Osteoblast (primary cell): ENCODE measurements at regions not wholly inside any gene's neighbourhood (a gene's known extent, or its start where the extent isn't known, plus 50 kb on each side); places are given as distances from the start of the nearest gene placed in this dataset.

ENCODE experiments used
- DNase-seq: peaks from one replicate; pipeline ENCODE4 v3.0.0; 2011; ENCODE audit warnings: low spot score, mixed read lengths; ENCODE audit not compliant: insufficient read length; ENCODE audit errors: missing footprints
- H2AFZ ChIP-seq: 2 replicates; pipeline ENCODE4 v1.6.0; 2011; ENCODE audit warnings: mild to moderate bottlenecking, low read length
- H3K27ac ChIP-seq: 2 replicates; pipeline ENCODE4 v1.5.1; 2011; ENCODE audit warnings: mild to moderate bottlenecking, low read depth, low read length, moderate library complexity
- H3K27me3 ChIP-seq: 2 replicates; pipeline ENCODE4 v1.6.0; 2012; ENCODE audit warnings: mild to moderate bottlenecking, control low read depth, inconsistent platforms, low read length, moderate library complexity; ENCODE audit not compliant: insufficient read depth
- H3K36me3 ChIP-seq: 2 replicates; pipeline ENCODE4 v1.5.1; 2011; ENCODE audit warnings: mild to moderate bottlenecking, low read length, control low read depth, moderate library complexity; ENCODE audit not compliant: insufficient read depth
- H3K4me1 ChIP-seq: 2 replicates; pipeline ENCODE4 v1.5.1; 2011; ENCODE audit warnings: mild to moderate bottlenecking, low read length, control low read depth, moderate library complexity; ENCODE audit not compliant: insufficient read depth
- H3K4me2 ChIP-seq: 2 replicates; pipeline ENCODE4 v1.6.0; 2011; ENCODE audit warnings: mild to moderate bottlenecking, low read length; ENCODE audit not compliant: insufficient read depth
- H3K4me3 ChIP-seq: fragments of 200-600 bp; sonication (generic); 3 replicates; pipeline ENCODE4 v1.5.1; 2012; ENCODE audit warnings: mild to moderate bottlenecking, low read length, inconsistent platforms; ENCODE audit not compliant: insufficient read depth
- H3K79me2 ChIP-seq: 2 replicates; pipeline ENCODE4 v1.6.0; 2012; ENCODE audit warnings: mild to moderate bottlenecking, low read length, control low read depth, inconsistent platforms; ENCODE audit not compliant: insufficient read depth
- H3K9me3 ChIP-seq: 2 replicates; pipeline ENCODE4 v1.5.1; 2011; ENCODE audit warnings: low read depth, low read length, control low read depth
- H4K20me1 ChIP-seq: 2 replicates; pipeline ENCODE4 v1.6.0; 2012; ENCODE audit warnings: mild to moderate bottlenecking, low read length, control low read depth; ENCODE audit not compliant: insufficient read depth
- CTCF ChIP-seq: IDR thresholded peaks from 2 replicates; pipeline ENCODE4 v1.5.1; 2011; ENCODE audit warnings: mild to moderate bottlenecking, low read depth, low read length, moderate library complexity; ENCODE audit errors: extremely low read depth

GRCh38 chr6:8881663-8882062 is 446.3 kb upstream of the SLC35B3 start:
- Histone ChIP-seq H3K4me1 (no peaks in the 10 kb centered on the region), H3K79me2 (no peaks in the 10 kb centered on the region), H3K27ac (no peak overlapping the region), H4K20me1 (no peaks in the 10 kb centered on the region), H2AFZ (no peak overlapping the region), H3K4me3 (no peak overlapping the region), H3K9me3 (no peaks in the 10 kb centered on the region), H3K4me2 (no peak overlapping the region), H3K27me3 (no peaks in the 10 kb centered on the region), H3K36me3 (no peaks in the 10 kb centered on the region)
- DNase-seq: no peak
- no peak for TF ChIP-seq CTCF

GRCh38 chr6:8879334-8879733 is 444.0 kb upstream of the SLC35B3 start:
- Histone ChIP-seq H3K36me3 (no peaks in the 10 kb centered on the region), H2AFZ (no peak overlapping the region), H3K27me3 (no peaks in the 10 kb centered on the region), H3K4me2 (no peak overlapping the region), H3K4me3 (no peak overlapping the region), H3K9me3 (no peaks in the 10 kb centered on the region), H3K4me1 (no peaks in the 10 kb centered on the region), H3K27ac (no peak overlapping the region), H4K20me1 (no peaks in the 10 kb centered on the region), H3K79me2 (no peaks in the 10 kb centered on the region)
- no peak for TF ChIP-seq CTCF
- no peak for DNase-seq

- no peak for DNase-seq
- Histone ChIP-seq H3K9me3 (peaks cover 2% of the 10 kb centered on the region), H3K4me1 (no peaks in the 10 kb centered on the region), H4K20me1 (no peaks in the 10 kb centered on the region), H3K79me2 (no peaks in the 10 kb centered on the region), H3K27ac (no peak overlapping the region), H3K4me3 (no peak overlapping the region), H3K4me2 (no peak overlapping the region), H2AFZ (no peak overlapping the region), H3K36me3 (no peaks in the 10 kb centered on the region), H3K27me3 (no peaks in the 10 kb centered on the region)
- no peak for TF ChIP-seq CTCF
These were observed 440.6 kb upstream of the SLC35B3 start for GRCh38 chr6:8875986-8876385.

- H3K4me3 ChIP-seq: no peak overlapping the region
- H4K20me1 ChIP-seq: no peaks in the 10 kb centered on the region
- no peak for DNase-seq
- H3K27ac ChIP-seq: no peak overlapping the region
- H3K4me2 ChIP-seq: no peak overlapping the region
- TF ChIP-seq CTCF: no peak
- H3K36me3 ChIP-seq: no peaks in the 10 kb centered on the region
- no peaks in the 10 kb centered on the region for H3K4me1 ChIP-seq
- H3K79me2 ChIP-seq: no peaks in the 10 kb centered on the region
- no peaks in the 10 kb centered on the region for H3K27me3 ChIP-seq
- peaks cover 2% of the 10 kb centered on the region for H3K9me3 ChIP-seq
- H2AFZ ChIP-seq: no peak overlapping the region
These were observed 437.2 kb upstream of the SLC35B3 start for GRCh38 chr6:8872589-8872988.
